HCT116 (cell line): ENCODE measurements at regions not wholly inside any gene's neighbourhood (a gene's known extent, or its start where the extent isn't known, plus 50 kb on each side); places are given as distances from the start of the nearest gene placed in this dataset.

Source experiments
- ATAC-seq: fragments of 200-7000 bp; cut with Tn5 transposase; 2 replicates; pipeline ENCODE4 v1.9.1; 2020; ENCODE audit warnings: mild to moderate bottlenecking, moderate library complexity
- BruUV-seq: library from RNA; stranded (reverse); fragments of 400-500 nt; replicated peaks from 2 replicates; lab custom pipeline; 2021; lab: Mats Ljungman, UMichigan
- CTCF ChIA-PET: fragments of 300-600 bp; sonication (Branson Sonifier 250); formaldehyde crosslinking; loops from one replicate; lab custom pipeline; 2021; ENCODE audit warnings: antibody characterized with exemption; lab: Charles Lee
- POLR2A ChIA-PET: fragments of 300-600, 350-600 bp; sonication (Branson Sonifier 250); formaldehyde crosslinking; loops from one replicate; lab custom pipeline; 2021; ENCODE audit warnings: antibody characterized with exemption; lab: Charles Lee
- RAD21 ChIA-PET, 2 experiments: fragments of 300-600 bp; sonication (Branson Sonifier 250); formaldehyde crosslinking; loops; one replicate each; lab custom pipeline; 2023; ENCODE audit warnings: low total read pairs in 2 of 2; ENCODE audit not compliant: uncharacterized antibody in 2 of 2, unreplicated experiment in 2 of 2, low non-redundant PET in 1 of 2; lab: Charles Lee
- DNase-seq: peaks from one replicate; pipeline ENCODE4 v3.0.0-alpha.2; 2010; ENCODE audit warnings: low read depth, low spot score
- H2AFZ ChIP-seq: fragments of 200-600 bp; shearing (Covaris generic), sonication (generic); 2 replicates; pipeline ENCODE4 v1.6.1; 2017; ENCODE audit warnings: low read depth, mixed run types, mixed read lengths, antibody characterized with exemption, low read length; ENCODE audit not compliant: poor library complexity, severe bottlenecking
- H3K27ac ChIP-seq: 2 replicates; pipeline ENCODE4 v1.5.1; 2012; ENCODE audit warnings: low read depth, low read length
- H3K27me3 ChIP-seq: fragments of 200-600 bp; sonication (generic); 2 replicates; pipeline ENCODE4 v1.6.1; 2016; ENCODE audit warnings: mixed run types, low read length, mixed read lengths; ENCODE audit not compliant: insufficient read depth
- H3K36me3 ChIP-seq, 2 experiments: fragments of 200-500 bp in 1 of 2; fragments of 200-600 bp in 1 of 2; sonication (Bioruptor generic) in 1 of 2; sonication (generic) in 1 of 2; 2 replicates each; pipeline versions ENCODE4 v1.5.1 to v1.6.1; 2014 to 2016; ENCODE audit warnings: low read length in 2 of 2, inconsistent platforms in 1 of 2, mixed read lengths in 1 of 2, mixed run types in 1 of 2; ENCODE audit not compliant: insufficient read depth in 2 of 2, control insufficient read depth in 1 of 2
- H3K4me1 ChIP-seq, 2 experiments: fragments of 200-600 bp in 1 of 2; sonication (generic) in 1 of 2; 2 replicates each; pipeline versions ENCODE4 v1.5.1 to v1.6.1; 2012 to 2017; ENCODE audit warnings: low read length in 2 of 2, inconsistent platforms in 1 of 2, mild to moderate bottlenecking in 1 of 2, mixed read lengths in 1 of 2, mixed run types in 1 of 2, moderate library complexity in 1 of 2; ENCODE audit not compliant: insufficient read depth in 2 of 2, control insufficient read depth in 1 of 2
- H3K4me2 ChIP-seq: fragments of 200-600 bp; sonication (generic); 2 replicates; pipeline ENCODE4 v1.6.1; 2017; ENCODE audit warnings: mixed run types, low read length, mixed read lengths
- H3K4me3 ChIP-seq, 2 experiments: fragments of 200-600 bp in 1 of 2; sonication (generic) in 1 of 2; replicated peaks in 1 of 2; 2 replicates each; pipeline ENCODE4 v1.5.1; 2011 to 2016; ENCODE audit warnings: low read length in 2 of 2, control low read depth in 1 of 2, low read depth in 1 of 2, mild to moderate bottlenecking in 1 of 2, mixed read lengths in 1 of 2, mixed run types in 1 of 2
- H3K79me2 ChIP-seq: fragments of 200-600 bp; sonication (generic); 2 replicates; pipeline ENCODE4 v1.6.1; 2017; ENCODE audit warnings: mild to moderate bottlenecking, mixed run types, low read length, moderate library complexity, mixed read lengths; ENCODE audit not compliant: insufficient read depth
- H3K9ac ChIP-seq: fragments of 200-600 bp; sonication (generic); 2 replicates; pipeline ENCODE4 v1.6.1; 2016; ENCODE audit warnings: low read length, mixed read lengths
- H3K9me2 ChIP-seq: fragments of 200-600 bp; sonication (generic), shearing (Covaris generic); 2 replicates; pipeline ENCODE4 v1.6.1; 2017; ENCODE audit warnings: mixed run types, mild to moderate bottlenecking, moderate library complexity; ENCODE audit not compliant: insufficient read depth
- H3K9me3 ChIP-seq, 2 experiments: fragments of 200-500 bp in 1 of 2; fragments of 200-600 bp in 1 of 2; sonication (Bioruptor generic) in 1 of 2; sonication (generic) in 1 of 2; 2 replicates each; pipeline ENCODE4 v1.6.1; 2014 to 2017; ENCODE audit warnings: low read length in 2 of 2, mixed read lengths in 2 of 2, inconsistent platforms in 1 of 2, low read depth in 1 of 2, mild to moderate bottlenecking in 1 of 2, mixed run types in 1 of 2, moderate library complexity in 1 of 2; ENCODE audit not compliant: control insufficient read depth in 1 of 2, insufficient read depth in 1 of 2
- H4K20me1 ChIP-seq: fragments of 200-600 bp; sonication (generic), shearing (Covaris generic); 2 replicates; pipeline ENCODE4 v1.6.1; 2017; ENCODE audit warnings: mixed run types, mild to moderate bottlenecking, moderate library complexity; ENCODE audit not compliant: insufficient read depth
- ATF3 ChIP-seq: IDR thresholded peaks from 2 replicates; pipeline ENCODE4 v1.6.1; 2012
- CBX3 ChIP-seq: IDR thresholded peaks from 2 replicates; pipeline ENCODE4 v1.6.1; 2012; ENCODE audit warnings: low read depth
- CEBPB ChIP-seq: IDR thresholded peaks from 2 replicates; pipeline ENCODE4 v1.6.1; 2012; ENCODE audit warnings: low read depth
- ELF1 ChIP-seq: IDR thresholded peaks from 2 replicates; pipeline ENCODE4 v1.6.1; 2012; ENCODE audit warnings: low read depth, borderline replicate concordance
- EZH2phosphoT487 ChIP-seq: fragments of 200-600 bp; IDR thresholded peaks from 2 replicates; pipeline ENCODE4 v1.6.1; 2018; ENCODE audit warnings: antibody characterized with exemption, borderline replicate concordance
- FOSL1 ChIP-seq: IDR thresholded peaks from 2 replicates; pipeline ENCODE4 v1.6.1; 2012; ENCODE audit warnings: low read depth
- REST ChIP-seq: IDR thresholded peaks from 2 replicates; pipeline ENCODE4 v1.6.1; 2012; ENCODE audit warnings: low read depth
- SP1 ChIP-seq: IDR thresholded peaks from 2 replicates; pipeline ENCODE4 v1.6.1; 2012; ENCODE audit warnings: low read depth
- TCF7L2 ChIP-seq: IDR thresholded peaks from 2 replicates; pipeline ENCODE4 v1.7.0; 2011; ENCODE audit warnings: borderline replicate concordance, inconsistent platforms; ENCODE audit not compliant: insufficient read depth, insufficient read length; ENCODE audit errors: extremely low read depth
- YY1 ChIP-seq: IDR thresholded peaks from 2 replicates; pipeline ENCODE4 v1.6.1; 2011; ENCODE audit warnings: low read length, low read depth, moderate library complexity, mild to moderate bottlenecking; ENCODE audit not compliant: insufficient replicate concordance; ENCODE audit errors: extremely low read depth
- ZBTB33 ChIP-seq: IDR thresholded peaks from 2 replicates; pipeline ENCODE4 v1.6.1; 2011; ENCODE audit warnings: mild to moderate bottlenecking, low read length, moderate library complexity; ENCODE audit not compliant: insufficient replicate concordance; ENCODE audit errors: extremely low read depth
- intact Hi-C: fragments of 100-400 bp; cut with micrococcal nuclease; formaldehyde crosslinking; loops from 2 replicates; pipeline ENCODE4 v1.10.0; 2022

- no peak overlapping the region for H3K9ac ChIP-seq
- no peak overlapping the region for H3K4me3 ChIP-seq
- no peak overlapping the region for H3K4me2 ChIP-seq
- ATAC-seq (no peak), DNase-seq (no peak)
- no peaks in the 10 kb centered on the region for H3K4me1 ChIP-seq
- ChIA-PET POLR2A (no interaction called here), CTCF (no interaction called here), RAD21 (no interaction called here)
- intact Hi-C loops: no loop called here
- no peak overlapping the region for H3K27ac ChIP-seq
- H4K20me1 ChIP-seq: no peaks in the 10 kb centered on the region
- H3K9me3 ChIP-seq: no peaks in the 10 kb centered on the region
- TF ChIP-seq ZBTB33 (no peak), SP1 (no peak), REST (no peak), YY1 (no peak), EZH2phosphoT487 (no peak), CEBPB (no peak), FOSL1 (no peak), CBX3 (no peak), ATF3 (no peak), ELF1 (no peak), TCF7L2 (no peak)
- no peaks in the 10 kb centered on the region for H3K9me2 ChIP-seq
- BruUV-seq: no TSS peak
- H3K79me2 ChIP-seq: no peaks in the 10 kb centered on the region
- no peak overlapping the region for H2AFZ ChIP-seq
- H3K27me3 ChIP-seq: peaks cover 28% of the 10 kb centered on the region; the same call in 1 of the 2 replicates
- H3K36me3 ChIP-seq: no peaks in the 10 kb centered on the region
These were observed 306.9 kb downstream of the LRFN2 start for GRCh38 chr6:40280231-40280630.
